Natural killer cell (primary cell): ENCODE measurements at regions not wholly inside any gene's neighbourhood (a gene's known extent, or its start where the extent isn't known, plus 50 kb on each side); places are given as distances from the start of the nearest gene placed in this dataset.

ENCODE experiments used
- ATAC-seq, 3 donors: fragments of 150-1000 bp in 2 of 3; fragments of 200-7000 bp in 1 of 3; cut with Tn5 transposase; 1 replicate in 1 of 3; 2 replicates in 2 of 3; pipeline ENCODE4 v1.10.0; 2021; ENCODE audit warnings: mild to moderate bottlenecking in 2 of 3, moderate library complexity in 2 of 3
- DNase-seq, 2 donors: peaks; one replicate each; pipeline versions ENCODE4 v3.0.0 to v3.0.0-alpha.2; 2013 to 2021; ENCODE audit warnings: mixed read lengths in 1 of 2
- H3K27ac ChIP-seq: one replicate; pipeline ENCODE4 v1.5.1; 2013; ENCODE audit warnings: mild to moderate bottlenecking, low read length
- H3K27me3 ChIP-seq: one replicate; pipeline ENCODE4 v1.6.1; 2013; ENCODE audit warnings: low read length; ENCODE audit not compliant: control insufficient read depth, insufficient read depth
- H3K36me3 ChIP-seq: one replicate; pipeline ENCODE4 v1.6.1; 2013; ENCODE audit warnings: low read length; ENCODE audit not compliant: control insufficient read depth, insufficient read depth
- H3K4me1 ChIP-seq: one replicate; pipeline ENCODE4 v1.6.1; 2013; ENCODE audit warnings: low read length; ENCODE audit not compliant: control insufficient read depth, insufficient read depth
- H3K4me3 ChIP-seq: one replicate; pipeline ENCODE4 v1.5.1; 2013; ENCODE audit warnings: low read length
- H3K9me3 ChIP-seq: one replicate; pipeline ENCODE4 v1.6.1; 2013; ENCODE audit warnings: low read length; ENCODE audit not compliant: control insufficient read depth, insufficient read depth
- H3K27ac Mint-ChIP-seq, 2 donors: one replicate each; pipeline ENCODE4 v1.8.0; 2022; ENCODE audit warnings: mild to moderate bottlenecking in 2 of 2, mixed read lengths in 2 of 2, moderate library complexity in 1 of 2
- H3K27me3 Mint-ChIP-seq, 2 donors: one replicate each; pipeline ENCODE4 v1.8.0; 2022; ENCODE audit warnings: low read depth in 2 of 2, mixed read lengths in 2 of 2
- H3K36me3 Mint-ChIP-seq: one replicate; pipeline ENCODE4 v1.8.0; 2022; ENCODE audit warnings: mixed read lengths
- H3K4me1 Mint-ChIP-seq, 2 donors: one replicate each; pipeline ENCODE4 v1.8.0; 2022; ENCODE audit warnings: mixed read lengths in 2 of 2
- H3K4me3 Mint-ChIP-seq: one replicate; pipeline ENCODE4 v1.8.0; 2022; ENCODE audit warnings: mild to moderate bottlenecking, moderate library complexity, mixed read lengths
- H3K9me3 Mint-ChIP-seq, 2 donors: one replicate each; pipeline ENCODE4 v1.8.0; 2022; ENCODE audit warnings: mixed read lengths in 2 of 2
- CTCF ChIP-seq: fragments of 200-600 bp; IDR thresholded peaks from one replicate; pipeline ENCODE4 v1.8.0; 2022; ENCODE audit warnings: antibody characterized with exemption
- WGBS: methylation state at CpG from one replicate; pipeline ENCODE4 v1.1.7; 2013; ENCODE audit warnings: missing lambda C conversion rate; ENCODE audit not compliant: insufficient coverage; 5-methylcytosine and 5-hydroxymethylcytosine counted together
- intact Hi-C: fragments of 100-400 bp; cut with micrococcal nuclease; formaldehyde crosslinking; loops from one replicate; pipeline ENCODE4 v1.14.2; 2022

GRCh38 chr13:97057176-97057575, 62.9 kb upstream of the OXGR1 start:
- no CpG with 5 or more reads among the region's 2 CpGs for WGBS
- Histone ChIP-seq H3K36me3 (no peaks in the 10 kb centered on the region), H3K9me3 (no peaks in the 10 kb centered on the region), H3K4me1 (no peaks in the 10 kb centered on the region), H3K4me3 (no peak overlapping the region), H3K27me3 (no peaks in the 10 kb centered on the region), H3K27ac (no peak overlapping the region)
- no peak overlapping the region for H3K27ac Mint-ChIP-seq
- peaks cover 7 to 13% of the 10 kb centered on the region in 2 donors for H3K27me3 Mint-ChIP-seq
- no peaks in the 10 kb centered on the region for H3K4me1 Mint-ChIP-seq
- intact Hi-C loops: no loop called here
- TF ChIP-seq CTCF: no peak
- H3K36me3 Mint-ChIP-seq: no peaks in the 10 kb centered on the region
- DNase-seq: no peak
- H3K9me3 Mint-ChIP-seq: no peaks in the 10 kb centered on the region
- no peak overlapping the region for H3K4me3 Mint-ChIP-seq
- ATAC-seq: no peak

GRCh38 chr13:97058391-97058790, 64.1 kb upstream of the OXGR1 start:
- Mint-ChIP-seq H3K27ac (no peak overlapping the region), H3K4me1 (no peaks in the 10 kb centered on the region), H3K36me3 (no peaks in the 10 kb centered on the region), H3K9me3 (no peaks in the 10 kb centered on the region), H3K4me3 (no peak overlapping the region), H3K27me3 (peaks cover 7 to 18% of the 10 kb centered on the region in 2 donors)
- ATAC-seq: no peak
- Histone ChIP-seq H3K27me3 (no peaks in the 10 kb centered on the region), H3K4me1 (no peaks in the 10 kb centered on the region), H3K27ac (no peak overlapping the region), H3K9me3 (no peaks in the 10 kb centered on the region), H3K4me3 (no peak overlapping the region), H3K36me3 (no peaks in the 10 kb centered on the region)
- TF ChIP-seq CTCF: no peak
- intact Hi-C loops: no loop called here
- WGBS: 44% methylated on average over 1 of the region's 3 CpGs
- DNase-seq: no peak

- no peak for TF ChIP-seq CTCF
- no peaks in the 10 kb centered on the region for H3K27me3 ChIP-seq
- no CpG with 5 or more reads among the region's 1 CpG for WGBS
- Mint-ChIP-seq H3K27ac (no peak overlapping the region), H3K36me3 (no peaks in the 10 kb centered on the region), H3K4me3 (no peak overlapping the region), H3K4me1 (no peaks in the 10 kb centered on the region), H3K9me3 (no peaks in the 10 kb centered on the region), H3K27me3 (peaks cover 7 to 18% of the 10 kb centered on the region in 2 donors)
- H3K4me1 ChIP-seq: no peaks in the 10 kb centered on the region
- intact Hi-C loops: no loop called here
- H3K36me3 ChIP-seq: no peaks in the 10 kb centered on the region
- ATAC-seq (no peak), DNase-seq (no peak)
- no peaks in the 10 kb centered on the region for H3K9me3 ChIP-seq
- H3K27ac ChIP-seq: no peak overlapping the region
- no peak overlapping the region for H3K4me3 ChIP-seq
These were observed 64.7 kb upstream of the OXGR1 start for GRCh38 chr13:97058926-97059325.

- H3K4me1 ChIP-seq: no peaks in the 10 kb centered on the region
- no peaks in the 10 kb centered on the region for H3K36me3 ChIP-seq
- H3K27me3 ChIP-seq: no peaks in the 10 kb centered on the region
- H3K4me3 ChIP-seq: no peak overlapping the region
- DNase-seq (no peak), ATAC-seq (no peak)
- TF ChIP-seq CTCF: no peak
- intact Hi-C loops: no loop called here
- WGBS: 91% methylated on average over 7 of the region's 8 CpGs
- no peak overlapping the region for H3K4me3 Mint-ChIP-seq
- H3K27ac Mint-ChIP-seq: no peak overlapping the region
- H3K9me3 ChIP-seq: no peaks in the 10 kb centered on the region
- H3K27ac ChIP-seq: no peak overlapping the region
- H3K36me3 Mint-ChIP-seq: no peaks in the 10 kb centered on the region
- H3K27me3 Mint-ChIP-seq: peaks cover 14 to 15% of the 10 kb centered on the region in 2 donors
- no peaks in the 10 kb centered on the region for H3K4me1 Mint-ChIP-seq
- H3K9me3 Mint-ChIP-seq: no peaks in the 10 kb centered on the region
These were observed 73.0 kb upstream of the OXGR1 start for GRCh38 chr13:97067017-97067895.
